CD8-positive, alpha-beta memory T cell (primary cell): ENCODE measurements at regions not wholly inside any gene's neighbourhood (a gene's known extent, or its start where the extent isn't known, plus 50 kb on each side); places are given as distances from the start of the nearest gene placed in this dataset.
"Not testable (repeated sequence)": the region's sequence is repeated elsewhere in the genome, so short reads cannot be mapped to it uniquely, and the experiment has no call there.

ENCODE experiments used
- CTCF ChIA-PET: fragments of 350-600 bp; sonication (Branson Sonifier 250); formaldehyde crosslinking; loops from one replicate; lab custom pipeline; 2021; ENCODE audit warnings: antibody characterized with exemption; lab: Charles Lee
- POLR2A ChIA-PET: fragments of 350-600 bp; sonication (Branson Sonifier 250); formaldehyde crosslinking; loops from one replicate; lab custom pipeline; 2021; ENCODE audit warnings: antibody characterized with exemption; lab: Charles Lee
- DNase-seq, 5 donors: peaks; one replicate each; pipeline versions ENCODE4 v3.0.0 to v3.0.0-alpha.2; 2020 to 2022; ENCODE audit warnings: mixed read lengths in 1 of 5
- H3K27ac ChIP-seq: one replicate; pipeline ENCODE4 v1.7.0; 2013; ENCODE audit warnings: low read depth, mild to moderate bottlenecking, low read length, moderate library complexity
- H3K27me3 ChIP-seq: 2 replicates; pipeline ENCODE4 v1.7.0; 2013; ENCODE audit warnings: low read length, mild to moderate bottlenecking; ENCODE audit not compliant: insufficient read depth, poor library complexity, severe bottlenecking
- H3K36me3 ChIP-seq: 2 replicates; pipeline ENCODE4 v1.7.0; 2013; ENCODE audit warnings: mild to moderate bottlenecking, low read length, moderate library complexity; ENCODE audit not compliant: insufficient read depth
- H3K4me1 ChIP-seq: 2 replicates; pipeline ENCODE4 v1.7.0; 2013; ENCODE audit warnings: mild to moderate bottlenecking, low read length, moderate library complexity; ENCODE audit not compliant: insufficient read depth
- H3K4me3 ChIP-seq: 2 replicates; pipeline ENCODE4 v1.7.0; 2013; ENCODE audit warnings: mild to moderate bottlenecking, low read length
- H3K9me3 ChIP-seq: 2 replicates; pipeline ENCODE4 v1.7.0; 2013; ENCODE audit warnings: mild to moderate bottlenecking, low read length
- H3K27ac Mint-ChIP-seq, 8 donors: one replicate each; pipeline ENCODE4 v1.8.0; 2020 to 2021; ENCODE audit warnings: mixed read lengths in 8 of 8, mild to moderate bottlenecking in 6 of 8, inconsistent platforms in 3 of 8, moderate library complexity in 3 of 8
- H3K27me3 Mint-ChIP-seq, 2 donors: one replicate each; pipeline ENCODE4 v1.8.0; 2020 to 2021; ENCODE audit warnings: mixed read lengths in 2 of 2, mild to moderate bottlenecking in 1 of 2, moderate library complexity in 1 of 2
- H3K36me3 Mint-ChIP-seq, 3 donors: one replicate each; pipeline ENCODE4 v1.8.0; 2020 to 2021; ENCODE audit warnings: mixed read lengths in 3 of 3, inconsistent platforms in 1 of 3, mild to moderate bottlenecking in 1 of 3
- H3K4me1 Mint-ChIP-seq, 3 donors: one replicate each; pipeline ENCODE4 v1.8.0; 2020 to 2021; ENCODE audit warnings: mixed read lengths in 3 of 3, inconsistent platforms in 1 of 3, mild to moderate bottlenecking in 1 of 3
- H3K4me3 Mint-ChIP-seq, 7 donors: one replicate each; pipeline ENCODE4 v1.8.0; 2020 to 2021; ENCODE audit warnings: mixed read lengths in 7 of 7, mild to moderate bottlenecking in 6 of 7, moderate library complexity in 4 of 7, inconsistent platforms in 2 of 7
- H3K9me3 Mint-ChIP-seq, 5 donors: one replicate each; pipeline ENCODE4 v1.8.0; 2020 to 2022; ENCODE audit warnings: mixed read lengths in 5 of 5, mild to moderate bottlenecking in 3 of 5, moderate library complexity in 2 of 5, inconsistent platforms in 1 of 5

DNA sequence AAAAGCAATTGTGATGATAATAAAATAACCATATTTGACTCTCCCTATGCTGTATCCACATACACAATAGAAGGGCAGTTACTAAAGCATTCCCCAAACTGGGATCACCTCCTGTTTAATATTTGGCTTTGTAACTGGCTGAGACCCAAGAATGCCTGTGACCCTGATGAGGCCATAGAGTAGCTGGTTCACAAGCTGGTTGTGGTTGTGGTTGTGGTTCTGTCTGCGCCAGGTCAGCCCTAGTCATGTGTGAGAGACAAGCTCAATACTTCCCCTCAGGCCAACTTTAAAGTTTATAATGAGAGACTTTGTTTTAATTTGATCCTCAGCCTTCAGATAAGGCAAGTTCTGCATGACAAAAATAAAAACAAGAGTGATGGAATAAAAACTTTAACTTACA is 209.9 kb downstream of the PARM1 start:
- H3K36me3 ChIP-seq: no peaks in the 10 kb centered on the region
- Mint-ChIP-seq H3K9me3 (peaks cover 0 to 5% (median 2%) of the 10 kb centered on the region in 5 donors), H3K27me3 (no peaks in the 10 kb centered on the region), H3K36me3 (no peaks in the 10 kb centered on the region), H3K4me1 (no peaks in the 10 kb centered on the region), H3K27ac (no peak overlapping the region), H3K4me3 (no peak overlapping the region)
- H3K4me1 ChIP-seq: no peaks in the 10 kb centered on the region
- DNase-seq: no peak
- H3K27ac ChIP-seq: no peak overlapping the region
- CTCF ChIA-PET: no interaction called here
- no peaks in the 10 kb centered on the region for H3K9me3 ChIP-seq
- POLR2A ChIA-PET: no interaction called here
- no peak overlapping the region for H3K4me3 ChIP-seq
- no peaks in the 10 kb centered on the region for H3K27me3 ChIP-seq

DNA sequence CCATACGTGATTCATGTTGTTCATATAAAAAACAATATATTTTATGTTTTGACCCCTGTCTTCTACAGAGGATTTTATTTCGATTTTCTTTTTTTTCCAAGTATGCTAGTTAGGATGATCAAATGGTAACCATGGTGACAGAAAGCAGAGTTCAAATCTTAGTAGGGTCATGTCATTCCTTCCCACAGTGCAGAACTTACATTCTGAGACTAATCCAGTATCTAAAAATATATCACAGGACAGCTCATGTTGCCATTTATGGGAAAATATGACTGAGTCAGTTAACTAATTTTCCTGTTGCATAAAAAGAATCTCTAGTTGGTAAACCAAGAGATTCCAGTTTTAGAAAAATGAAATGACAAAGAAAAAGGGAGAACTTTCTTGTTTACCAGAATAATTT is 209.5 kb downstream of the PARM1 start:
- Histone ChIP-seq H3K9me3 (no peaks in the 10 kb centered on the region), H3K27me3 (no peaks in the 10 kb centered on the region), H3K4me3 (no peak overlapping the region), H3K4me1 (no peaks in the 10 kb centered on the region), H3K36me3 (no peaks in the 10 kb centered on the region), H3K27ac (no peak overlapping the region)
- Mint-ChIP-seq H3K27ac (no peak overlapping the region), H3K4me1 (no peaks in the 10 kb centered on the region), H3K27me3 (no peaks in the 10 kb centered on the region), H3K36me3 (no peaks in the 10 kb centered on the region), H3K4me3 (no peak overlapping the region), H3K9me3 (peaks cover 0 to 3% (median under 1%) of the 10 kb centered on the region in 5 donors)
- CTCF ChIA-PET: no interaction called here
- DNase-seq: no peak
- POLR2A ChIA-PET: no interaction called here

DNA sequence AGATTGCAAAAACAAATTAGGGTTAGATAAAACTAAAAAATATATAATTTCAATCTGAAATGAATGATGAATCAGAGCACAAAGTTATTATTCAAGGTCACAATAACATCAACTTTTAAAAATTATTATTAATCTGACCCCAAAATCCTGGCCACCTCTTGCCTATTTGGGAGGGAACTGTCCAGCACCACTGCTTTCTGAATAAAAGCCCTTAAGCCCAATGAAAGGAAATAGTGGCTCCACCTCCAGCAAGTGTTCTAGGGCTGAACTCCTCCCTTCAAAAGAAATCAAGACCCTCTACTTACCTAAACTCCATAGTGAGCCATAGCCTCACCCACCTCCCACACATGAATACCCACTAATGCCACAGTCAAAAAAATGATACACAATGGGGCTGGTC is 208.2 kb downstream of the PARM1 start:
- ChIA-PET CTCF (no interaction called here), POLR2A (no interaction called here)
- no peaks in the 10 kb centered on the region for H3K36me3 Mint-ChIP-seq

DNA sequence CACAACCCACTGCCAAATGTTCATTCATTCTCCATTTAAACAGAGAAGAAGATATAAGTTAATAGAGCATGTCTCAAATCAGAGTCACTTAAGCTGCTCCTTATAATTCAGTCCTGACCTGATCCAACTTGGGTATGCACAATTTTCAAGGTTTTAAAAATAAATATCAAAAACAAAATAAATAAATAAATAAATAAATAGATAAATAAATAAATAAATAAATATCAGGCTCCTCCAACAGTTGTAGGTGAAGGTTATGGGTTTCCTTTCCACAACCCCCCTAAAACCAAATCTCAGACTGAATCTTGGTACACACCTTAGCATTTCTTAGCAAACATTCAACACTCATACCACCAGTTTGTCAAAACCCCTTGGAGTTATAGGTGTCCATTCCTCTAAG is 204.4 kb downstream of the PARM1 start:
- Histone ChIP-seq H3K9me3 (no peaks in the 10 kb centered on the region), H3K36me3 (no peaks in the 10 kb centered on the region), H3K27me3 (no peaks in the 10 kb centered on the region), H3K4me1 (no peaks in the 10 kb centered on the region), H3K4me3 (no peak overlapping the region), H3K27ac (no peak overlapping the region)
- ChIA-PET POLR2A (no interaction called here), CTCF (no interaction called here)
- Mint-ChIP-seq H3K9me3 (peaks cover 2 to 7% (median 4%) of the 10 kb centered on the region in 5 donors), H3K27ac (no peak overlapping the region), H3K4me1 (no peaks in the 10 kb centered on the region), H3K4me3 (no peak overlapping the region), H3K36me3 (no peaks in the 10 kb centered on the region), H3K27me3 (peaks cover 0 to 2% of the 10 kb centered on the region in 2 donors)
- no peak for DNase-seq

More for the DNA sequence above, 208.2 kb downstream of the PARM1 start:
- Histone ChIP-seq H3K27ac (no peak overlapping the region), H3K27me3 (no peaks in the 10 kb centered on the region), H3K4me3 (no peak overlapping the region), H3K36me3 (no peaks in the 10 kb centered on the region), H3K9me3 (no peaks in the 10 kb centered on the region), H3K4me1 (no peaks in the 10 kb centered on the region)
- Mint-ChIP-seq H3K4me1 (no peaks in the 10 kb centered on the region), H3K4me3 (no peak overlapping the region), H3K9me3 (peaks cover 0 to 3% (median 0%) of the 10 kb centered on the region in 5 donors), H3K27ac (no peak overlapping the region), H3K27me3 (no peaks in the 10 kb centered on the region)
- no peak for DNase-seq

DNA sequence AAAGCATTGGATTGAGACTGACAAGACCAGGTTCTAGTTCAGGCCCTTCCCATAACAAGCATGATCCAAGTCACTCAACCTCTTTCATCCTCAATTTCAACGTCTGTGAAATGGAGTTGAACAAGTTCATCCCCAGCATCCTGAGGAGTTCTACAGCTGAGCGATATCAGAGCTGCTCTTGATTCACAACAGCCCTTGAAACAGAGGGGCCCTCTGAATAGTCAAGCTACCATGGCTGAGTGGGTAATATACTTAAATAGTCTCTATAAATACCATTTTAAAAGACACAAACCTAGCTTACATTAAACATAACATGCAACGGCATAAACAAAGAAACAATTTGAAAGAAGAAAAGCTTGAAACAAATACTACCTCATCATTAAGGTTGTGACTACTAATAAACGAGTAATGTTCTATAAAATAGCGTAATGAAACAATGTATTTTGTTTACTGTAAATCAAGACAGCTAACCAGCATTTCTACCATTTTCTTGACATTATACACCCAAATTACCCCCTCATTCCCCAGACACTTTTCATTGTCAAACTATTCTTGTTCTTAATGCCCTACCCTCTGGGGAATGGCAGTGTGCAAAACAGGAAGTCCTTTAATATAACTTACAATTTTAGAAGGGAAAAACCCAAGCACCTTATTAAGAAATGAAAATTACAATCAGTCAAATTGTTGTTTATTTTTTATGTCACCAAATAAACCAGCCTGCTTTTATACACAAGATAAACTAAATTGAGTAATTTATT is 202.3 kb downstream of the PARM1 start:
- CTCF ChIA-PET: no interaction called here
- H3K36me3 Mint-ChIP-seq: no peaks in the 10 kb centered on the region

DNA sequence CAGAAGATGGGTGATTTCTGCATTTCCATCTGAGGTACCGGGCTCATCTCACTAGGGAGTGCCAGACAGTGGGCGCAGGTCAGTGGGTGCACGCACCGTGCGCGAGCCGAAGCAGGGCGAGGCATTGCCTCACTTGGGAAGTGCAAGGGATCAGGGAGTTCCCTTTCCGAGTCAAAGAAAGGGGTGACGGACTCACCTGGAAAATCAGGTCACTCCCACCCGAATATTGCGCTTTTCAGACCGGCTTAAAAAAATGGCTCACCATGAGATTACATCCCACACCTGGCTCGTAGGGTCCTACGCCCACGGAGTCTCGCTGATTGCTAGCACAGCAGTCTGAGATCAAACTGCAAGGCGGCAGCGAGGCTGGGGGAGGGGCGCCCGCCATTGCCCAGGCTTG is 194.0 kb downstream of the PARM1 start:
- H3K27me3 ChIP-seq, DNase-seq, H3K4me1 Mint-ChIP-seq, H3K4me3 ChIP-seq, H3K36me3 Mint-ChIP-seq, H3K27ac ChIP-seq, H3K27ac Mint-ChIP-seq, CTCF ChIA-PET, H3K27me3 Mint-ChIP-seq, POLR2A ChIA-PET, H3K9me3 Mint-ChIP-seq, H3K4me1 ChIP-seq, H3K36me3 ChIP-seq, H3K9me3 ChIP-seq: not testable (repeated sequence)
- H3K4me3 Mint-ChIP-seq: peak overlapping the region in 2 of 7 donors; percentile 8 to 54

More for the DNA sequence above, 202.3 kb downstream of the PARM1 start:
- Histone ChIP-seq H3K9me3 (no peaks in the 10 kb centered on the region), H3K27me3 (no peaks in the 10 kb centered on the region), H3K4me1 (no peaks in the 10 kb centered on the region), H3K27ac (no peak overlapping the region), H3K4me3 (no peak overlapping the region), H3K36me3 (no peaks in the 10 kb centered on the region)
- Mint-ChIP-seq H3K4me3 (no peak overlapping the region), H3K4me1 (no peaks in the 10 kb centered on the region), H3K27ac (no peak overlapping the region), H3K27me3 (peaks cover 0 to 2% of the 10 kb centered on the region in 2 donors), H3K9me3 (peaks cover 0 to 7% (median 4%) of the 10 kb centered on the region in 5 donors)
- no peak for DNase-seq
- POLR2A ChIA-PET: no interaction called here

DNA sequence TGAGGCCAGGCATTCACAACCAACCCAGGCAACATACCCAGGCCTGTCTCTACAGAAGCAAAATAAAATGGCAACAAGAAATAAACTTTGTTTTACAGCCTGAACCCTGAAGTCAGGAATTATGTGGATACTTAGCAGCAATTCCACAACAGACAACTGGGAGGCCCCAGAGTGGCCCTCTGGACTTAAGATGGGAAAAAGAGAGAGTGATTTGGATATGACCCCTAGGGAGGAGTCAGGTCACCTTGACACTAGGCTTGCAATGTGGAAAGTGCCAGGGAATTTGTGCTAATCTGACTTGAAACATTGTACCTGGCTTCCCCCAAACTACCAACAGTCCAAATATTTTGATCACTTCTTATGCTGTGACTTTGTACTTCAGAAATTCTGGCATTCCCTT is 193.1 kb downstream of the PARM1 start:
- no peak overlapping the region for H3K4me3 ChIP-seq
- no peaks in the 10 kb centered on the region for H3K4me1 ChIP-seq
- no peak for DNase-seq
- ChIA-PET CTCF (no interaction called here), POLR2A (no interaction called here)
- H3K4me3 Mint-ChIP-seq: no peak overlapping the region
- H3K9me3 ChIP-seq: no peaks in the 10 kb centered on the region
- H3K4me1 Mint-ChIP-seq: no peaks in the 10 kb centered on the region
- H3K27me3 ChIP-seq: no peaks in the 10 kb centered on the region
- H3K36me3 ChIP-seq: no peaks in the 10 kb centered on the region
- no peak overlapping the region for H3K27ac Mint-ChIP-seq
- no peaks in the 10 kb centered on the region for H3K27me3 Mint-ChIP-seq
- peaks cover 0 to 6% (median 5%) of the 10 kb centered on the region in 5 donors for H3K9me3 Mint-ChIP-seq
- H3K36me3 Mint-ChIP-seq: no peaks in the 10 kb centered on the region
- H3K27ac ChIP-seq: no peak overlapping the region

DNA sequence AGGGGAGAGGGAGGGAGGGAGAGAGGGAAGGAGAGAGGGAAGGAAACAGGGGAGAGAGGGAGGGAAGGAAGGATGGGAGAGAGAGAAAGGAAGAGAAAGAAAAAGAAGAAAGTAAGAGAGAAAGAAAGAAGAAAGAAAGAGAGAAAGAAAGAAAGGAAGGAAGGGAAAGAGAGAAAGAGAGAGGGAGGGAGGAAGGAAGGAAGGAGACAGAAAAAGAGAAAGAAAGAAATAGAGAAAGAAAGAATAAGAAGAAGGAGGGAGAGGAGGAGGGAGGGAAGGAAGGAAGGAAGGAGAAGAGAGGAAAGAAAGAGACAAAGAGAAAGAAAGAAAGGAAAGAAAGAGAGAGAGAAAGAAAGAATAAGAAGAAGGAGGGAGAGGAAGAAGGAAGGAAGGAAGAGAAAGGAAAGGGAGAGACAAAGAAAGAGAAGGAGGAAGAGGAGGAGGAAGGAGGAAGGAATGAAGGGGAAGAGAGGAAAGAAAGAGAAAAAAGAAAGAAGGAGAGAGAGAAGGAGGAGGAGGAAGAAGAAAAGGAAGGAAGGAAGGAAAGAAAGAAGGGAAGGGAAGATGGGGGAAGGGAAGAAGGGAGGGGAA is 189.6 kb downstream of the PARM1 start:
- H3K36me3 Mint-ChIP-seq: no peaks in the 10 kb centered on the region
- Histone ChIP-seq H3K4me1 (no peaks in the 10 kb centered on the region), H3K27me3 (no peaks in the 10 kb centered on the region), H3K27ac (no peak overlapping the region), H3K4me3 (no peak overlapping the region), H3K36me3 (no peaks in the 10 kb centered on the region), H3K9me3 (no peaks in the 10 kb centered on the region)
- H3K4me3 Mint-ChIP-seq: no peak overlapping the region
- no peak overlapping the region for H3K27ac Mint-ChIP-seq
- ChIA-PET POLR2A (no interaction called here), CTCF (no interaction called here)
- no peak for DNase-seq
- no peaks in the 10 kb centered on the region for H3K4me1 Mint-ChIP-seq
- H3K27me3 Mint-ChIP-seq: no peaks in the 10 kb centered on the region
- peaks cover 7 to 20% (median 13%) of the 10 kb centered on the region in 5 donors for H3K9me3 Mint-ChIP-seq
